Ovary (tissue), 3 donors: ENCODE measurements at regions not wholly inside any gene's neighbourhood (a gene's known extent, or its start where the extent isn't known, plus 50 kb on each side); places are given as distances from the start of the nearest gene placed in this dataset.
"Not testable (repeated sequence)": the region's sequence is repeated elsewhere in the genome, so short reads cannot be mapped to it uniquely, and the experiment has no call there.

Experiments
- POLR2A ChIP-seq: fragments of 450-650 bp; IDR thresholded peaks from one replicate; pipeline ENCODE4 v1.6.1; 2017; ENCODE audit warnings: antibody characterized with exemption, mild to moderate bottlenecking, moderate library complexity
- TF ChIP-seq, protein P1 (sequence below), 3 donors: fragments of 450-650 bp in 2 of 3; fragments of 200-600 bp in 1 of 3; IDR thresholded peaks; one replicate each; pipeline versions ENCODE4 v1.5.1 to v1.8.0; 2016 to 2022; ENCODE audit warnings: antibody characterized with exemption in 3 of 3, mild to moderate bottlenecking in 1 of 3
- donor health status: DM: no; HTN: no; CAD: no.

- TF ChIP-seq, protein P1, sequence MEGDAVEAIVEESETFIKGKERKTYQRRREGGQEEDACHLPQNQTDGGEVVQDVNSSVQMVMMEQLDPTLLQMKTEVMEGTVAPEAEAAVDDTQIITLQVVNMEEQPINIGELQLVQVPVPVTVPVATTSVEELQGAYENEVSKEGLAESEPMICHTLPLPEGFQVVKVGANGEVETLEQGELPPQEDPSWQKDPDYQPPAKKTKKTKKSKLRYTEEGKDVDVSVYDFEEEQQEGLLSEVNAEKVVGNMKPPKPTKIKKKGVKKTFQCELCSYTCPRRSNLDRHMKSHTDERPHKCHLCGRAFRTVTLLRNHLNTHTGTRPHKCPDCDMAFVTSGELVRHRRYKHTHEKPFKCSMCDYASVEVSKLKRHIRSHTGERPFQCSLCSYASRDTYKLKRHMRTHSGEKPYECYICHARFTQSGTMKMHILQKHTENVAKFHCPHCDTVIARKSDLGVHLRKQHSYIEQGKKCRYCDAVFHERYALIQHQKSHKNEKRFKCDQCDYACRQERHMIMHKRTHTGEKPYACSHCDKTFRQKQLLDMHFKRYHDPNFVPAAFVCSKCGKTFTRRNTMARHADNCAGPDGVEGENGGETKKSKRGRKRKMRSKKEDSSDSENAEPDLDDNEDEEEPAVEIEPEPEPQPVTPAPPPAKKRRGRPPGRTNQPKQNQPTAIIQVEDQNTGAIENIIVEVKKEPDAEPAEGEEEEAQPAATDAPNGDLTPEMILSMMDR (IDR thresholded peaks at IDR 0.05): not testable (repeated sequence)
- not testable (repeated sequence) for TF ChIP-seq POLR2A
These were observed 2199.5 kb upstream of the DEFB115 start for GRCh38 chr20:29057866-29058484.
